ENCODE measurements at regions not wholly inside any gene's neighbourhood (a gene's known extent, or its start where the extent isn't known, plus 50 kb on each side); places are given as distances from the start of the nearest gene placed in this dataset.

DNA sequence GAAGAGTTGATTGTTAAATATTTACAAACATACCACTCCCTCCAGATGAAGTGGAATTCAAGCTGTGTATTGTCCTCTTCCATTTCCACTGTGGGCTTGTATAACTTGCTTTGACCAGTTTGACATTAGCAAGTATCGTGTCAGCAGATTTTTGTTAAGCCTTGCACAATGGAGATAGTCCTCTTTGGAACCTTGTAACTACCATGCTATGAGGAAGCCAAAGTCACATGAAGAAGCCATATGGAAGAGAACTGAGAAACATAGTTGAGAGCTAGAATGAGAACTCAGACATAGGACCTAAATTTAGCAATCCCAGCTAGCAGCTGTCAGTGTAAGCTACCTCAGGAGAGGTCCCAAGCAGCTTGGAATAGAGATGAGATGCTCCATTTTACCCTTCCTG is 889.2 kb downstream of the PDCD6IP start:
- H3K27ac ChIP-seq = no peak overlapping the region
- H3K9me3 ChIP-seq (ENCODE audit: severe bottlenecking) = no peaks in the 10 kb centered on the region
- no peak for TF ChIP-seq CTCF (IDR thresholded peaks at IDR 0.05; ENCODE audit: low read depth, low read length)
- no peak for DNase-seq
- H3K36me3 ChIP-seq = no peaks in the 10 kb centered on the region
- no peak overlapping the region for H3K4me3 ChIP-seq (ENCODE audit: low read depth, low read length)
- no peaks in the 10 kb centered on the region for H3K27me3 ChIP-seq (ENCODE audit: insufficient read depth, low read depth, severe bottlenecking)

- Histone ChIP-seq H3K36me3 (no peaks in the 10 kb centered on the region), H3K4me3 (ENCODE audit: low read depth, low read length) (no peak overlapping the region), H3K9me3 (ENCODE audit: severe bottlenecking) (peaks cover 11% of the 10 kb centered on the region), H3K27me3 (ENCODE audit: insufficient read depth, low read depth, severe bottlenecking) (no peaks in the 10 kb centered on the region), H3K27ac (no peak overlapping the region)
- DNase-seq = no peak
- no peak for TF ChIP-seq CTCF (IDR thresholded peaks at IDR 0.05; ENCODE audit: low read depth, low read length)
These were observed 898.4 kb downstream of the PDCD6IP start for GRCh38 chr3:34696831-34697230.

GRCh38 chr3:34703053-34703452 is 904.6 kb downstream of the PDCD6IP start:
- no peak overlapping the region for H3K4me3 ChIP-seq (ENCODE audit: low read depth, low read length)
- H3K9me3 ChIP-seq (ENCODE audit: severe bottlenecking) = peaks cover 11% of the 10 kb centered on the region
- H3K27ac ChIP-seq = no peak overlapping the region
- TF ChIP-seq CTCF (IDR thresholded peaks at IDR 0.05; ENCODE audit: low read depth, low read length) = no peak
- H3K36me3 ChIP-seq = no peaks in the 10 kb centered on the region
- DNase-seq = no peak
- H3K27me3 ChIP-seq (ENCODE audit: insufficient read depth, low read depth, severe bottlenecking) = no peaks in the 10 kb centered on the region

DNA sequence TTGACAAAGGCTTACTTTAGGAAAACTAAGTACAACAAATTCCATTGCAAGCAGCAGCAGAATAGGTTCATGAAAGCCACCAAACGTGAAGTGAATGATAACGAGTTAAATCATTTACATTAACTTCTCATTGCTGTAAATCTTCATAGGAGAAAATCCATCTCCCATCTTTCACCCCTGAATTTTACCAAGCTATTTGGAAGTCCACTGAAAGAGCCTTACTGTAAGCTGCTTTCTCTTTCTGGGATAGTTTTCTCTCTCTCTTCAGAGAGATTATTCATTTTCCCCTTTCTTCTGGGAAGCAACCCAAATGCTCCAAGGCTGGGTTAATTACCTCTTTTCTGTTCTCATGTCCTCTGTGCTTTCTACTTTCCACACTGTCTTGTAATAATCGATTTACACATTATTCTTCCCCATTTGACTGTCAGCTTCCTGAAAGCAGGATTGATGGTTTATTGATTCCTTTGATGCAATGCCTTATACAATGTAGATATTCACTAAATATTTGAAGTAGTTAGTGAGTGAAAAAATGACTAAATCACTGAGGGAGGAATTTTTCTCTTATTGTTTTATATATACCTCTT is 914.3 kb upstream of the ARPP21 start:
- Histone ChIP-seq H3K36me3 (no peaks in the 10 kb centered on the region), H3K27me3 (ENCODE audit: insufficient read depth, low read depth, severe bottlenecking) (no peaks in the 10 kb centered on the region)
- TF ChIP-seq CTCF (IDR thresholded peaks at IDR 0.05; ENCODE audit: low read depth, low read length) = no peak

DNA sequence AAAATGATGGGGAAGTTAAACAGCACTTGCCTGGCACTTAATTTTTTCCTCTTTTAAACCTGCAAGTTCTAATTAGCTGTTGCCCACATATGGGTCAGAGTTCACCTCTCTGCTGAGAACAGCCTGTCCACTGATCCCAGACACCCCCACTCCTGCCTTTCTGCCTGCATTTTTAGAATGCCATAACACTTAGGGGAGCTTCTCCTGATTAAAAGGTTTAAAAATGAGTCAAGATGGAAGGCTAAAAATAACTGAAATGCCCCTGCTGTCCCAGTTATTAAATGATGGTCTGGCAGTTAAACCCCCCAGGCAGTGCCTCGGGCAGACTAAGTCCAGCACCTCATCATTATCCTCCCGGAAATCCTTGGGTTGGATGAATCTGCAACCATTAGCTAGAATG is 913.6 kb upstream of the ARPP21 start:
- H3K27me3 ChIP-seq (ENCODE audit: insufficient read depth, low read depth, severe bottlenecking) = no peaks in the 10 kb centered on the region
- H3K27ac ChIP-seq = no peak overlapping the region
- DNase-seq = no peak
- no peak overlapping the region for H3K4me3 ChIP-seq (ENCODE audit: low read depth, low read length)
- no peaks in the 10 kb centered on the region for H3K36me3 ChIP-seq
- H3K9me3 ChIP-seq (ENCODE audit: severe bottlenecking) = no peaks in the 10 kb centered on the region
- no peak for TF ChIP-seq CTCF (IDR thresholded peaks at IDR 0.05; ENCODE audit: low read depth, low read length)

More for the DNA sequence above, 914.3 kb upstream of the ARPP21 start:
- no peak for DNase-seq
- H3K4me3 ChIP-seq (ENCODE audit: low read depth, low read length) = no peak overlapping the region
- no peak overlapping the region for H3K27ac ChIP-seq
- H3K9me3 ChIP-seq (ENCODE audit: severe bottlenecking) = no peaks in the 10 kb centered on the region

DNA sequence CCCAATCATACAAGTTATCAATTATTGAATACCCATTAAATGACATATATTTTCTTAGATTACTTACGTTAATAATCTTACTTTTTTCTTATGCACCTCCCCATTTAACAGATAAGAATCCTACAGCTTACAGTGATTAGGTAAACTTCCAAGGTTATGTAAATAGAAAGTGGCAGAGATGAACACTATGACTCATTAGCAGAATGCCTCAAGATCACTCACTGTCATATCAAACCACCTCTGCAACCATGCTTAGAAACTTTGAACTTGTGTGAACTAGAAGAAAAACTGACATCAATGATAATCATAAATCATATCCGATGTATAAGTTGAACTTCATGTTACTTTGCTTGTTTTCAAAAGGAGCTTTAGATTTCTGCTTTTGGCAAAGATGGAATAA is 911.6 kb upstream of the ARPP21 start:
- Histone ChIP-seq H3K4me3 (ENCODE audit: low read depth, low read length) (no peak overlapping the region), H3K27me3 (ENCODE audit: insufficient read depth, low read depth, severe bottlenecking) (no peaks in the 10 kb centered on the region), H3K36me3 (no peaks in the 10 kb centered on the region), H3K9me3 (ENCODE audit: severe bottlenecking) (no peaks in the 10 kb centered on the region), H3K27ac (no peak overlapping the region)
- DNase-seq = no peak
- TF ChIP-seq CTCF (IDR thresholded peaks at IDR 0.05; ENCODE audit: low read depth, low read length) = no peak

All from WERI-Rb-1 (cell line).